GM12874 (cell line): ENCODE measurements at regions not wholly inside any gene's neighbourhood (a gene's known extent, or its start where the extent isn't known, plus 50 kb on each side); places are given as distances from the start of the nearest gene placed in this dataset.
A peak's percentile ranks its signal among the peaks of the same experiment; 100 is the strongest.

Experiments
- CTCF ChIP-seq: IDR thresholded peaks from 2 replicates; pipeline ENCODE4 v1.5.1; 2011; ENCODE audit warnings: low read depth, mild to moderate bottlenecking, control low read depth, low read length, moderate library complexity; ENCODE audit not compliant: insufficient read depth

- no peak for TF ChIP-seq CTCF
These were observed 136.2 kb upstream of the STMND1 start for GRCh38 chr6:16965689-16966088.

- TF ChIP-seq CTCF: peak; percentile 95
These were observed 137.0 kb upstream of the STMND1 start for GRCh38 chr6:16964553-16965499.

- TF ChIP-seq CTCF: no peak
These were observed 140.3 kb upstream of the STMND1 start for GRCh38 chr6:16961577-16961976.

- TF ChIP-seq CTCF: no peak
These were observed 142.1 kb upstream of the STMND1 start for GRCh38 chr6:16959789-16960188.

GRCh38 chr6:16956361-16956760, 145.5 kb upstream of the STMND1 start:
- TF ChIP-seq CTCF: no peak

GRCh38 chr6:16955899-16956298, 146.0 kb upstream of the STMND1 start:
- TF ChIP-seq CTCF: no peak

- TF ChIP-seq CTCF: no peak
These were observed 147.9 kb upstream of the STMND1 start for GRCh38 chr6:16953905-16954304.
